WTC11 (cell line): ENCODE measurements at regions not wholly inside any gene's neighbourhood (a gene's known extent, or its start where the extent isn't known, plus 50 kb on each side); places are given as distances from the start of the nearest gene placed in this dataset.
A peak's percentile ranks its signal among the peaks of the same experiment; 100 is the strongest.
"Not testable (repeated sequence)": the region's sequence is repeated elsewhere in the genome, so short reads cannot be mapped to it uniquely, and the experiment has no call there.

Experiments
- ATAC-seq: fragments of 200-7000 bp; cut with Tn5 transposase; 2 replicates; pipeline ENCODE4 v1.10.0; 2021; ENCODE audit warnings: mild to moderate bottlenecking, moderate library complexity
- CTCF ChIA-PET: fragments of 300-600 bp; sonication (Branson Sonifier 250); formaldehyde crosslinking; loops from one replicate; lab custom pipeline; 2021; ENCODE audit warnings: antibody characterized with exemption; lab: Charles Lee
- POLR2A ChIA-PET: fragments of 350-600 bp; sonication (Branson Sonifier 250); formaldehyde crosslinking; loops from one replicate; lab custom pipeline; 2021; ENCODE audit warnings: antibody characterized with exemption; lab: Charles Lee
- DNase-seq: peaks from one replicate; pipeline ENCODE4 v3.0.0; 2021; ENCODE audit warnings: low spot score
- H3K27ac Mint-ChIP-seq: 2 replicates; pipeline ENCODE4 v1.8.0; 2021; ENCODE audit warnings: mixed read lengths
- H3K27me3 Mint-ChIP-seq: 2 replicates; pipeline ENCODE4 v1.8.0; 2021; ENCODE audit warnings: low read depth, mild to moderate bottlenecking, moderate library complexity, mixed read lengths
- H3K36me3 Mint-ChIP-seq: 2 replicates; pipeline ENCODE4 v1.8.0; 2021; ENCODE audit warnings: mixed read lengths
- H3K4me1 Mint-ChIP-seq: 2 replicates; pipeline ENCODE4 v1.8.0; 2022; ENCODE audit warnings: mixed read lengths
- H3K4me3 Mint-ChIP-seq: 2 replicates; pipeline ENCODE4 v1.8.0; 2021; ENCODE audit warnings: mild to moderate bottlenecking, moderate library complexity, mixed read lengths
- H3K9me3 Mint-ChIP-seq: 2 replicates; pipeline ENCODE4 v1.8.0; 2021; ENCODE audit warnings: mixed read lengths
- ATF1 ChIP-seq: sonication (generic); formaldehyde crosslinking; IDR thresholded peaks from 2 replicates; pipeline ENCODE4 v1.8.1; 2023; ENCODE audit warnings: mild to moderate bottlenecking, moderate library complexity, missing genetic modification reagents
- E2F4 ChIP-seq: sonication (generic); formaldehyde crosslinking; IDR thresholded peaks from 2 replicates; pipeline ENCODE4 v1.8.1; 2022; ENCODE audit warnings: low read depth, mild to moderate bottlenecking, moderate library complexity, missing genetic modification reagents, borderline replicate concordance
- FOXP1 ChIP-seq: sonication (generic); formaldehyde crosslinking; IDR thresholded peaks from 2 replicates; pipeline ENCODE4 v1.8.0; 2022; ENCODE audit warnings: missing genetic modification reagents, mild to moderate bottlenecking, moderate library complexity, borderline replicate concordance
- HMGA2 ChIP-seq: fragments of 250-450 bp; sonication (Bioruptor Pico); IDR thresholded peaks from 2 replicates; pipeline ENCODE4 v1.4.0; 2021; ENCODE audit warnings: mild to moderate bottlenecking, moderate library complexity
- MYBL2 ChIP-seq: sonication (generic); formaldehyde crosslinking; IDR thresholded peaks from 2 replicates; pipeline ENCODE4 v1.8.1; 2023; ENCODE audit warnings: mild to moderate bottlenecking, moderate library complexity, missing genetic modification reagents
- NFATC4 ChIP-seq: fragments of 250-450 bp; sonication (Bioruptor Pico); IDR thresholded peaks from 2 replicates; pipeline ENCODE4 v1.9.0; 2021; ENCODE audit warnings: mild to moderate bottlenecking
- OVOL2 ChIP-seq: fragments of 250-450 bp; sonication (Bioruptor Pico); IDR thresholded peaks from 2 replicates; pipeline ENCODE4 v1.9.0; 2021; ENCODE audit warnings: mild to moderate bottlenecking, borderline replicate concordance
- TCF7 ChIP-seq: sonication (generic); formaldehyde crosslinking; IDR thresholded peaks from 2 replicates; pipeline ENCODE4 v1.8.0; 2022; ENCODE audit warnings: mild to moderate bottlenecking, low read depth, missing genetic modification reagents, moderate library complexity
- ZNF121 ChIP-seq: sonication (generic); formaldehyde crosslinking; IDR thresholded peaks from 2 replicates; pipeline ENCODE4 v1.8.0; 2023; ENCODE audit warnings: missing genetic modification reagents
- ZNF416 ChIP-seq: fragments of 250-450 bp; sonication (Bioruptor Pico); IDR thresholded peaks from 2 replicates; pipeline ENCODE4 v1.9.0; 2021; ENCODE audit warnings: mild to moderate bottlenecking, inconsistent platforms
- TF ChIP-seq, protein P1 (sequence below): fragments of 250-450 bp; sonication (Bioruptor Pico); conservative IDR thresholded peaks from 2 replicates; pipeline ENCODE4 v1.9.0; 2021; ENCODE audit warnings: mild to moderate bottlenecking
- TF ChIP-seq, protein P2 (sequence below): sonication (generic); formaldehyde crosslinking; IDR thresholded peaks from 2 replicates; pipeline ENCODE4 v1.8.0; 2022; ENCODE audit warnings: mild to moderate bottlenecking, missing genetic modification reagents
- TF ChIP-seq, protein P3 (sequence below): sonication (generic); formaldehyde crosslinking; IDR thresholded peaks from 2 replicates; pipeline ENCODE4 v1.8.1; 2023; ENCODE audit warnings: mild to moderate bottlenecking, missing genetic modification reagents
- TF ChIP-seq, protein P4 (sequence below): sonication (generic); formaldehyde crosslinking; conservative IDR thresholded peaks from 2 replicates; pipeline ENCODE4 v1.8.1; 2023; ENCODE audit warnings: mild to moderate bottlenecking, low read depth, missing genetic modification reagents, moderate library complexity

DNA sequence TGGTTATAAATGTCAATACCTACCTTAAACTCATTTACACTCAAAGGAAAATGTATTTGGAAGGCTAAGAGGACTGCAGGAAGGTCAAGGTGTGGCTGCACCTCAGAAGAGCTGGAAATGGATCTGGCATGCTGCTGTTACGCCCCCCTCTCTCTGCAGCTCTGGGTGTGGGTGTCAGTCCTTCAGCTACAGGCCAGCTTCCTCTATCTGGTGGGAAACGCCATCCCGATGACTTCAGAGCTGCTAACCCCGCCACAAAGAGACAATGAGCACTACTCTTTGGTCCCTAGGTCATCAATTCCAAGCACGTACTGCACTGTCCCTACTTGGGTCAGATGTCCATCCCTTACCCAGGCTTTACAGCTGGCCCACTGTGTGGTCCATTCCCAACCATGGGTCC lies 74.2 kb downstream of the TEX35 start (continued):
- TF ChIP-seq, protein P1, sequence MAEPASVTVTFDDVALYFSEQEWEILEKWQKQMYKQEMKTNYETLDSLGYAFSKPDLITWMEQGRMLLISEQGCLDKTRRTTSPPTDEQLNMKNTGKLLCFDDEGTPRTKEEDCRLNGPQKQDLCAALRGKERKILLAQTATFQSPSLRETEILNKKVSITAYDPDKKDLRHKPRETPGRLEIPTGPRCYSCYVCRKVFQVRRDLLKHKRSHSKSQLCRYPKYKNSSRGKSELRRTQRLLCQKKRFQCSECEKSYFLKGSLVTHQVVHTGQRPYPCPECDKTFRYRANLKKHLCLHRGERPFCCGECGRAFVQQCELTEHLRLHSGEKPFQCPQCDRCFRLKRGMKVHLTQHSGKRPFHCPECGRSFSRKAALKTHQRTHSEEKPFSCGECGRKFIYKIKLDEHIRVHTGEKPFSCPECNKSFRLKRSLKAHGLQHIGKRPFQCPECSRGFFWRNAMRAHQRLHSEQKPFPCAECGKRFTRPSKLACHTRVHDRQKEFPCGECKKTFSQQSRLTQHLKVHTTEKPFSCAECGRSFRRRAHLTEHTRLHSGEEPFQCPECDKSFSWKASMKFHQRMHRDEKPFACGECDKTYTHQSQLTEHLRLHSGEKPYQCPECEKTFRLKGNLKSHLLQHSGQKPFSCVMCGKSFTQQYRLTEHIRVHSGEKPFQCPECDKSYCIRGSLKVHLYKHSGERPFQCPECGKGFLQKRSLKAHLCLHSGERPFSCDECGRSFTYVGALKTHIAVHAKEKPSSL (CRISPR knock-in tag) = no peak
- TF ChIP-seq HMGA2 (no peak), OVOL2 (CRISPR knock-in tag) (no peak), TCF7 (CRISPR knock-in tag) (no peak)
- TF ChIP-seq, protein P2, sequence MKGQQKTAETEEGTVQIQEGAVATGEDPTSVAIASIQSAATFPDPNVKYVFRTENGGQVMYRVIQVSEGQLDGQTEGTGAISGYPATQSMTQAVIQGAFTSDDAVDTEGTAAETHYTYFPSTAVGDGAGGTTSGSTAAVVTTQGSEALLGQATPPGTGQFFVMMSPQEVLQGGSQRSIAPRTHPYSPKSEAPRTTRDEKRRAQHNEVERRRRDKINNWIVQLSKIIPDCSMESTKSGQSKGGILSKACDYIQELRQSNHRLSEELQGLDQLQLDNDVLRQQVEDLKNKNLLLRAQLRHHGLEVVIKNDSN (CRISPR knock-in tag) = no peak

GRCh38 chr1:178587975-178588374 lies 75.1 kb downstream of the TEX35 start:
- ChIA-PET POLR2A (no interaction called here), CTCF (interaction anchor here (0.7 to 1.9 kb wide), 12 partner anchors 10 to 415 kb away, joined by 3 to 13 read pairs (median 4); no protein-coding TSS in a partner anchor)
- Mint-ChIP-seq H3K4me3 (no peak overlapping the region), H3K4me1 (peaks cover 11% of the 10 kb centered on the region), H3K36me3 (peaks cover 12% of the 10 kb centered on the region; the same call in 1 of the 2 replicates), H3K27me3 (peaks cover 31% of the 10 kb centered on the region), H3K27ac (no peak overlapping the region), H3K9me3 (peaks cover 12% of the 10 kb centered on the region)
- TF ChIP-seq ZNF121 (no peak), NFATC4 (CRISPR knock-in tag) (no peak), ZNF416 (CRISPR knock-in tag) (no peak)
- DNase-seq (no peak), ATAC-seq (peak; percentile 50; the same call in 1 of the 2 replicates)

- Mint-ChIP-seq H3K27me3 (peaks cover 31% of the 10 kb centered on the region), H3K4me1 (peaks cover 14% of the 10 kb centered on the region), H3K9me3 (peaks cover 12% of the 10 kb centered on the region), H3K36me3 (peaks cover 12% of the 10 kb centered on the region; the same call in 1 of the 2 replicates)
- H3K4me3 Mint-ChIP-seq, POLR2A ChIA-PET, ATAC-seq, DNase-seq, H3K27ac Mint-ChIP-seq: not testable (repeated sequence)
- CTCF ChIA-PET = interaction anchor here (1.9 kb wide), 1 partner anchor 22 kb away, joined by 5 read pairs; no protein-coding TSS in a partner anchor
Observed at GRCh38 chr1:178589042-178589441, 76.1 kb downstream of the TEX35 start.

- DNase-seq, POLR2A ChIA-PET, ATAC-seq, H3K4me3 Mint-ChIP-seq, H3K27ac Mint-ChIP-seq: not testable (repeated sequence)
- Mint-ChIP-seq H3K4me1 (peaks cover 14% of the 10 kb centered on the region), H3K36me3 (peaks cover 12% of the 10 kb centered on the region; the same call in 1 of the 2 replicates), H3K9me3 (peaks cover 12% of the 10 kb centered on the region), H3K27me3 (peaks cover 31% of the 10 kb centered on the region)
- CTCF ChIA-PET = interaction anchor here (0.9 kb wide), 1 partner anchor 19 kb away, joined by 3 read pairs; no protein-coding TSS in a partner anchor
Observed at GRCh38 chr1:178591811-178592210, 78.9 kb downstream of the TEX35 start.

- Mint-ChIP-seq H3K4me3 (no peak overlapping the region), H3K36me3 (peaks cover 12% of the 10 kb centered on the region; the same call in 1 of the 2 replicates), H3K9me3 (peaks cover 12% of the 10 kb centered on the region), H3K27me3 (peaks cover 17% of the 10 kb centered on the region), H3K27ac (no peak overlapping the region), H3K4me1 (peaks cover 13% of the 10 kb centered on the region)
- ATAC-seq (no peak), DNase-seq (no peak)
- ChIA-PET POLR2A (interaction anchor here (0.6 kb wide), 1 partner anchor 432 kb away, joined by 4 read pairs; the partner anchor contains the start of gene FAM20B), CTCF (interaction anchor here (1.5 kb wide), 1 partner anchor 12 kb away, joined by 8 read pairs; no protein-coding TSS in a partner anchor)
- TF ChIP-seq, protein P3, sequence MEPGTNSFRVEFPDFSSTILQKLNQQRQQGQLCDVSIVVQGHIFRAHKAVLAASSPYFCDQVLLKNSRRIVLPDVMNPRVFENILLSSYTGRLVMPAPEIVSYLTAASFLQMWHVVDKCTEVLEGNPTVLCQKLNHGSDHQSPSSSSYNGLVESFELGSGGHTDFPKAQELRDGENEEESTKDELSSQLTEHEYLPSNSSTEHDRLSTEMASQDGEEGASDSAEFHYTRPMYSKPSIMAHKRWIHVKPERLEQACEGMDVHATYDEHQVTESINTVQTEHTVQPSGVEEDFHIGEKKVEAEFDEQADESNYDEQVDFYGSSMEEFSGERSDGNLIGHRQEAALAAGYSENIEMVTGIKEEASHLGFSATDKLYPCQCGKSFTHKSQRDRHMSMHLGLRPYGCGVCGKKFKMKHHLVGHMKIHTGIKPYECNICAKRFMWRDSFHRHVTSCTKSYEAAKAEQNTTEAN (CRISPR knock-in tag) = no peak
- no peak for TF ChIP-seq ATF1 (CRISPR knock-in tag)
- TF ChIP-seq, protein P4, sequence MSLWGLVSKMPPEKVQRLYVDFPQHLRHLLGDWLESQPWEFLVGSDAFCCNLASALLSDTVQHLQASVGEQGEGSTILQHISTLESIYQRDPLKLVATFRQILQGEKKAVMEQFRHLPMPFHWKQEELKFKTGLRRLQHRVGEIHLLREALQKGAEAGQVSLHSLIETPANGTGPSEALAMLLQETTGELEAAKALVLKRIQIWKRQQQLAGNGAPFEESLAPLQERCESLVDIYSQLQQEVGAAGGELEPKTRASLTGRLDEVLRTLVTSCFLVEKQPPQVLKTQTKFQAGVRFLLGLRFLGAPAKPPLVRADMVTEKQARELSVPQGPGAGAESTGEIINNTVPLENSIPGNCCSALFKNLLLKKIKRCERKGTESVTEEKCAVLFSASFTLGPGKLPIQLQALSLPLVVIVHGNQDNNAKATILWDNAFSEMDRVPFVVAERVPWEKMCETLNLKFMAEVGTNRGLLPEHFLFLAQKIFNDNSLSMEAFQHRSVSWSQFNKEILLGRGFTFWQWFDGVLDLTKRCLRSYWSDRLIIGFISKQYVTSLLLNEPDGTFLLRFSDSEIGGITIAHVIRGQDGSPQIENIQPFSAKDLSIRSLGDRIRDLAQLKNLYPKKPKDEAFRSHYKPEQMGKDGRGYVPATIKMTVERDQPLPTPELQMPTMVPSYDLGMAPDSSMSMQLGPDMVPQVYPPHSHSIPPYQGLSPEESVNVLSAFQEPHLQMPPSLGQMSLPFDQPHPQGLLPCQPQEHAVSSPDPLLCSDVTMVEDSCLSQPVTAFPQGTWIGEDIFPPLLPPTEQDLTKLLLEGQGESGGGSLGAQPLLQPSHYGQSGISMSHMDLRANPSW = no peak
- TF ChIP-seq E2F4 (CRISPR knock-in tag) = no peak
- TF ChIP-seq FOXP1 (CRISPR knock-in tag) = no peak
- no peak for TF ChIP-seq MYBL2 (CRISPR knock-in tag)
Observed at GRCh38 chr1:178593515-178593914, 80.6 kb downstream of the TEX35 start.
